ENCODE measurements at regions not wholly inside any gene's neighbourhood (a gene's known extent, or its start where the extent isn't known, plus 50 kb on each side); places are given as distances from the start of the nearest gene placed in this dataset.

DNA sequence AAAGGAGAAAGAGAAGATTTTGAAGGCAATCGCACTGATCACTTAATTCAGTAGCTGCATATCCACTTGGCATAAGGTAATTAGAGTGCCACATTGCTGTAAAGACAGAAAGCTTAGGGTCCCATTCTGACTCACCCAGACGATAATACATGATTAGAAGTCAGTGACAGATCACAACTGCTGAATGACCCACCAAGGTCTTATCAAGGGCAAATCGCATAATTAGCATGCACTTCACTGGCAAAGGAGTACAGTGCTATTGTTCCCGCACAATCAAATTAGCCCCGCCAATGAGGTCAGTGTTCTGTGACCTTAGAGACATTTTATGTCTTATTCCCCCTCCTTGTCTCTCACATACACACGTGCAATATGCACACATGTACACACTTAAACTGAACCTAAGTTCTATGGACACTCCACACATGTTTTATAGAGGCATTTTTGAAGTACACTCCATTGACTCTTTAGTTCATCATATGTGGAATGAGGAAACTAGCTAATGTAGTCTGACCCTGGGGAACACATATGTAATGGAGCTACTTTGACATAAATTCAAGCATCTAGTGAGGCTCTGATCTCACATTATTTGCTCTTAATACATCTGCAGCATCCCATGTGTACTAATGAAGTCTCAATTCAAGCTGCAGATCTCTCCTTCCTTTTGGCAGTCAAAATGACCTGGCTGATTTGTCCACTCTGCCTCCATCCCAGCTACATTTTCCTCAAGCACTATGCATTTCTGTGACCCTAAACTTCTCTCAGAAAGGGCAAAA, 673.8 kb upstream of the FANCL start:
- TF ChIP-seq EZH2 (IDR thresholded peaks at IDR 0.05; ENCODE audit: low read depth) (no peak), CTCF (conservative IDR thresholded peaks at IDR 0.05) (no peak)

All from PC-9 (cell line).